ENCODE measurements at regions not wholly inside any gene's neighbourhood (a gene's known extent, or its start where the extent isn't known, plus 50 kb on each side); places are given as distances from the start of the nearest gene placed in this dataset.

DNA sequence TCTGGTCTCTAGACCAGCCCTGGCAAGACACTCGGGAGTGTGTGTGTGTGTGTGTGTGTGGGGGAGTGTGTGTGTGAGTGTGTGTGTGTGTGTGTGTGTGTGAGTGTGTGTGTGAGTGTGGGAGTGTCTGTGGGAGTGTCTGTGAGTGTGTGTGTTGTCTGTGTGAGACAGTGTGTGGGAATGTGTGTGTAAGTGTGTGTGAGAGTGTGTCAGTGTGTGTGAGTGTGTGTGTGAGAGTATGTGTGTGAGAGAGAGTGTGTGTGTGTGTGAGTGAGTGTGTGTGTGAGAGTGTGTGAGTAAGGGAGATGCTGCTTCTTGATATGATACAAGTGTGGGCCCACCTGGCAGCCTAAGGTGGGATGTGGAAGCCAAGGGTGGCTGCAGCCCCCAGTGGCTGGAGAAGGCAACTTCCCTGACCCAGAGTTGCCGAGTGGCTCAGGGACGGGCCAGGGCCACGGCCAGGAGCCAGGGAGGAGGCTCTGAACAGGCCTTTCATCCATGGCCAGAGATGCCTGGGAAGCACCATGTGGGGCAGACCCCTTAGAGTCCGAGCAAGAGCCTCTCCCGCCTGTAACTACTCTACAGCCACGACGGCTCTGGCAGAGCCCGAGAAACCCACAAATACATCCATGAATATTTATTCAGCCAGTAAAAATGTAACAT lies 159.3 kb upstream of the MYCN start:
- H3K27me3 ChIP-seq (ENCODE audit: low read depth, low read length) = no peaks in the 10 kb centered on the region
- no peaks in the 10 kb centered on the region for H3K9me3 ChIP-seq (ENCODE audit: control insufficient read depth in 1 of 2, low read length in 2 of 2)
- H3K36me3 ChIP-seq (ENCODE audit: control insufficient read depth in 1 of 2, insufficient read depth in 2 of 2, low read length in 2 of 2) = no peaks in the 10 kb centered on the region
- H3K27ac ChIP-seq (ENCODE audit: low read length) = no peak overlapping the region
- H3K4me1 ChIP-seq (ENCODE audit: control insufficient read depth in 1 of 2, insufficient read depth in 2 of 2, low read length in 2 of 2) = no peaks in the 10 kb centered on the region
- no peak overlapping the region for H3K4me3 ChIP-seq (ENCODE audit: low read depth in 1 of 2, low read length in 2 of 2)

DNA sequence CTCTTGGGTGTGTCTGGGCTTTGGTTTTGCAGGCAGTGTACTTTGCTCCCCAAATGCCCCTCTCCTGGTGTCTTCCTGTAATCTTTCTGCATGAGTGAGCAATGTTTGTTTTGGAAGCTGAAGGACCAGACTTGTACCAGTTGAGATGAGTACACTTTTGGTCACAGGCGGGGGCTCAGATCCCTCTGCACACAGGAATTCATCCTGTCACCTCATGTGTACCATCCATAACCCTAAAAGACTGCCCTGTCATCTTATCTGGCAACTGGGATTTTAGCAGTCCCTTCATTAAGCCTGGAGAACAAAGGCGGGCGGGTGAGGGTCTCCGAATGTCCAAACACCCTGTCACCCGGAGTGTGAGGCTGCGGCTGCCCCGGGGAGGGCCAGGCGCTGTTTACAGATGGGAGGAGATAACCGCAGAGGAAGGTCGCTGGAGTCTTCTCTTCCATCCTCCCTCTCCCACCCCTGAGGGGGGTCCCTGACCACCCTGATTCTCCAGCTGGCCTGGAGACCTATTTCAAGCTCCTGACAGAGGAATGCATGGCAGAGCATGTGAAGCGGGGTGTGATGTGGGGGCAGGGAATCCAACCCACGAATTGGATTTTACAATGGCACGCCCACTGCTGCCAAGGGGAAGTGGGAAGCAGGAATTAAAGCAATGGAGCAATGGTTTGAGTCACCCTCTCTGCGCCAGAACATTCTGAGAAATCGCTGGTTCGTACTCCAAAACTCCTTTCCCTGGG lies 158.2 kb upstream of the MYCN start:
- no peak overlapping the region for H3K4me3 ChIP-seq (ENCODE audit: low read depth in 1 of 2, low read length in 2 of 2)
- H3K36me3 ChIP-seq (ENCODE audit: control insufficient read depth in 1 of 2, insufficient read depth in 2 of 2, low read length in 2 of 2) = no peaks in the 10 kb centered on the region
- no peaks in the 10 kb centered on the region for H3K9me3 ChIP-seq (ENCODE audit: control insufficient read depth in 1 of 2, low read length in 2 of 2)

DNA sequence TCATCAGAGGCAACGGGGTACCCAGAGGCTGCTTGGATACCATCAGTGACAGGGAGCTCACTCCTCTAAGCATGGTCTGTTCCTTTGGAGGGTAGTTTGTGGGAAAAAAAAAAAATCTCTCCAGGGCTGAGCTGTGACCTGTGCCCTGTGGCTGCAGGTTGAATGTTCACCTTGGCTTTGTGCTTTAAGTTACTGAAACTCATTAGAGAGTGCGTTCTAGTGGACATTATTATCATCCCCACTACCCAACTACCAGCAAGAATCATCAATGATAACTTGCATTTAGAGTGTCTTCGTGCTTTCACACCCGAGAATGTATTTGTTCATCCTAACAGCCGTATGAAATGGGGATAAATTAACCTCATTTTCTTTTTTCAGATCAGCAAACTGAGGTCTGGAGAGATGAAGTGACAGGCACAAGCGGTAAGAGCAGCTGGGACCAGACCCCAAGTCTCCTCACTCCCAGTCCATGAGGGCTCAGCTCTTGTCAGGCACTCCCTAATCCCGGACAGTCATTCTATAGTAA lies 157.5 kb upstream of the MYCN start:
- no peaks in the 10 kb centered on the region for H3K4me1 ChIP-seq (ENCODE audit: control insufficient read depth in 1 of 2, insufficient read depth in 2 of 2, low read length in 2 of 2)
- no peak overlapping the region for H3K27ac ChIP-seq (ENCODE audit: low read length)
- no peak overlapping the region for H3K4me3 ChIP-seq (ENCODE audit: low read depth in 1 of 2, low read length in 2 of 2)
- no peaks in the 10 kb centered on the region for H3K27me3 ChIP-seq (ENCODE audit: low read depth, low read length)
- H3K9me3 ChIP-seq (ENCODE audit: control insufficient read depth in 1 of 2, low read length in 2 of 2) = no peaks in the 10 kb centered on the region
- no peaks in the 10 kb centered on the region for H3K36me3 ChIP-seq (ENCODE audit: control insufficient read depth in 1 of 2, insufficient read depth in 2 of 2, low read length in 2 of 2)

More for the DNA sequence above, 158.2 kb upstream of the MYCN start:
- no peak overlapping the region for H3K27ac ChIP-seq (ENCODE audit: low read length)
- no peaks in the 10 kb centered on the region for H3K27me3 ChIP-seq (ENCODE audit: low read depth, low read length)
- no peaks in the 10 kb centered on the region for H3K4me1 ChIP-seq (ENCODE audit: control insufficient read depth in 1 of 2, insufficient read depth in 2 of 2, low read length in 2 of 2)

DNA sequence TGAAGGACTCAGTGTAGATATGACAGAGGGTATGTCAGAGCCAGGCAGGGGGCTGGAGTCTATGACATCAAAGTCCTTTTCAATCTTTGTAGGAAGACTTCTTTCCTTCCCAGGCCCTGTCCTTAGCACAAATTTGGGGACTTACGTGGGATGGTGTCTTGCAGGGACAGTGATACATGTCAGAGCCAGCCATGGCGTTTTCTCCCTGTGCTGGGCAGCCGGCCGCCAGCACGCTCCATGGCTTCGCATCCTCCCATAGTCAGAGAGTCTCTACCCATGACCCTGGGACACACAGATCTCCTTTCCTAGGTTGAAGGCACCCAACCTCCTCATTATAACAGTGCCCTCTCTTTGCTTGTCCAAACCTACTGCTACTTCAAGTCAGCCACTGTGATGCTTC lies 156.9 kb upstream of the MYCN start:
- H3K4me1 ChIP-seq (ENCODE audit: control insufficient read depth in 1 of 2, insufficient read depth in 2 of 2, low read length in 2 of 2) = no peaks in the 10 kb centered on the region
- H3K27me3 ChIP-seq (ENCODE audit: low read depth, low read length) = no peaks in the 10 kb centered on the region
- no peak overlapping the region for H3K27ac ChIP-seq (ENCODE audit: low read length)

DNA sequence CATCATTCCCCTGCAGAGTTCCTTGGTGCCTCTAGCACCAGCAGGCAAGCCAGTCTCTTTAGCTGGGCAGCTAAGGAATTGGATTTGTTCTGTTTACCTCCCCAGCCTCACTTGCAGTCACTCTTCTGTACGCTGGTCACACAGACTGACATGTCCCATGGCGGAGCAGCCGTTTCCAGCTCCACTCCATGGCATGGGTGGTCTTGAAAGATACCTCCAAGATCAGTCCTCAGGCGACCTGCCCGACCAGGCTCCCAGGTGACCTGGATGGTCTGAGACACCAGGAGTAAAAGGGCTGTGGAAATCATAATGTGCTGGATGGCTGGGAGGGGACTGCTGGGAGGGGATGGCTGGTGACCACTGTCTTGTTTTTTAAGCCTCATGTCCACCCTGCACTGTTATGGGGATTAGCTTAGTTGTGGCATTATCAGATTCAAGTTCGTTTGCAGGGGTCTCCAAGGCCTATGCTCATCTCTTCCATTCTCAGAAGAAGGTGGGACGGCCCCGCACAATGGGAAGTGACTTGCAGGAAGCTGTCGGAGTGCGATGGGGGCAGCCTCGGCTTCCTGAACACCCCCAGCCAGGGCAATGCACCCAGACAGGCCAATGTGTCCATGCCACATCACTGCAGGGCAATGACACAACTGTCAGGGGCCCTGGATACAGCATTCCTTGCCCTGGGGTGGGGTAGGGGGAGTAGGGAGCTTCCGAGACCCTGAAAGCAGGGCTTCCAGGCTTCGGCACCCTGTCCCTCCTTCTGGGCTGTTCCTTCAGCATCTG lies 156.1 kb upstream of the MYCN start:
- no peak overlapping the region for H3K27ac ChIP-seq (ENCODE audit: low read length)
- H3K36me3 ChIP-seq (ENCODE audit: control insufficient read depth in 1 of 2, insufficient read depth in 2 of 2, low read length in 2 of 2) = no peaks in the 10 kb centered on the region
- H3K4me3 ChIP-seq (ENCODE audit: low read depth in 1 of 2, low read length in 2 of 2) = no peak overlapping the region
- H3K9me3 ChIP-seq (ENCODE audit: control insufficient read depth in 1 of 2, low read length in 2 of 2) = no peaks in the 10 kb centered on the region
- H3K4me1 ChIP-seq (ENCODE audit: control insufficient read depth in 1 of 2, insufficient read depth in 2 of 2, low read length in 2 of 2) = no peaks in the 10 kb centered on the region
- H3K27me3 ChIP-seq (ENCODE audit: low read depth, low read length) = no peaks in the 10 kb centered on the region

More for the DNA sequence above, 156.9 kb upstream of the MYCN start:
- H3K36me3 ChIP-seq (ENCODE audit: control insufficient read depth in 1 of 2, insufficient read depth in 2 of 2, low read length in 2 of 2) = no peaks in the 10 kb centered on the region
- H3K4me3 ChIP-seq (ENCODE audit: low read depth in 1 of 2, low read length in 2 of 2) = no peak overlapping the region
- H3K9me3 ChIP-seq (ENCODE audit: control insufficient read depth in 1 of 2, low read length in 2 of 2) = no peaks in the 10 kb centered on the region

DNA sequence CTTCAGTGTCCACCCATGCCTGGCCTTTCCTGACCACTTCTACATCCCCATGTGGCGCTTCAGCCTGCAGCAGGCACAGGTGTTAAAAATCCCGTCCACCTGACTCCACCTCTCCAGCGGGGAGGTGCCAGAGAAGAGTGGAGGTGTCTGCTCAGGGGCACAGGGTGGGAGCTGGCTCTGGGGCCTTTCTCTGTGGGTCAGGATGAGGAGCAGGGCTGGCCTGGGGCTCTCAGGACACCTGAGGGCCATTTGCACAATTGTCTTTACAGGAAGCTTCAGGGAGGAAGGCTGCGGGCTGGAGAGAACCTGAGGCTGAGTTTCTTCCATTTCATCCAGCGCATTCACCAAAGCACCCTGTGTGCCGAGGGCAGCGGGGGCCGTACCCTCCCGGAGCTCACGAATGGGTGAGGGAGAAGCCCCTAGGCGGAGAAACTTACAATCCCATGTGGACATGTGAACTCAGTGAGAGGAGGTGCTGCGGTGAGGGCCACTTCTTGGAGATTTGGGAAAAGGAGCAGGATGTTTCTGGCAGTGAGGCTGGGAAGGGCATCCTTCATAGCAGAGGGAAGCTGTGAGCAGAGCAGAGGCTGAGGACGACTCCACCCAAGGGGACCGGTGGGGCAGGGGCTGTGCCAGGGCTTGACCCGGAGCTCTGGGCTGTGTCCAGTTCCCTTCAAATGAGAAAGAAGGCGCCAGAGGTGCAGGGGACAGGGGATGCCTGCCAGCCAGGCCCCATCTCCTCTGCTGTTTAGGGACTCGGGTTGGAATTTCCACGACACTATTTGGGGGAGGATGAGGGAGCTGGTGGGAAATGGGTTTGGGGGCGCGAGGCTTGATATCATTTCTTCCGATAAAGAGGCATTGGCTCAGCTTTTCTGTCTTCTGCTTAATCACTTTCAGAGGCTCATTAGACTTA lies 155.2 kb upstream of the MYCN start:
- H3K27me3 ChIP-seq (ENCODE audit: low read depth, low read length) = no peaks in the 10 kb centered on the region
- no peak overlapping the region for H3K27ac ChIP-seq (ENCODE audit: low read length)
- no peaks in the 10 kb centered on the region for H3K36me3 ChIP-seq (ENCODE audit: control insufficient read depth in 1 of 2, insufficient read depth in 2 of 2, low read length in 2 of 2)
- H3K4me1 ChIP-seq (ENCODE audit: control insufficient read depth in 1 of 2, insufficient read depth in 2 of 2, low read length in 2 of 2) = no peaks in the 10 kb centered on the region
- H3K4me3 ChIP-seq (ENCODE audit: low read depth in 1 of 2, low read length in 2 of 2) = no peak overlapping the region
- H3K9me3 ChIP-seq (ENCODE audit: control insufficient read depth in 1 of 2, low read length in 2 of 2) = no peaks in the 10 kb centered on the region

DNA sequence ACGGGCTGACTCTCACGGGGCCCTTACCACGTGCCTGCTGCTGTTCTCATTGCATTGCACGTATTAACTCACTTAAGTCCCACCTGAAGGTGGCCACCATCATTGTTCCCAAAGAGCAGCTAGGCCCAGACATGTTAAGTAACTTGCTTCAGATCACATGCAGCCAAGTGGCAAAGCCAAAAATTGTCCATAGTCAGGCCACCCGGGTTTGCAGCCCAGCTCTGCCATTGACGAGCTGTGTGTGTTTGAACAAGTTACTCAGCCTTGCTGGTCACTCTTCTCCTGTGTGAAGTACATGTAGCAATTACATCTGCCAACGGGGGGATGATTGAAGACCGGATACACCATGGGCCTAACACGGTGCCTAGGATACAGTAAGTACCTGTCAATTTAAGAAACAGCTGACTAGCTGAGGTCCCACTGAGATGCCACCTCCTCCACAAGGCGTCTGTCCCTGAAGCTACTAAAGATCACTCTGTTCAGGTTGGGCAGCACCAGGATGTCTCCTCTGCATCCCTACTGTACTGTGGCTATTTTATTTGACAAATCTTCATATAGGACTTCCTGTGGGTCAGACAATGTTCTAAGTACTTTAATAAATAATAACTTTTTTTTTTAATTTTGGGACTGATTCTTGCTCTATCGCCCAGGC lies 154.2 kb upstream of the MYCN start:
- no peak overlapping the region for H3K27ac ChIP-seq (ENCODE audit: low read length)
- no peak overlapping the region for H3K4me3 ChIP-seq (ENCODE audit: low read depth in 1 of 2, low read length in 2 of 2)
- H3K36me3 ChIP-seq (ENCODE audit: control insufficient read depth in 1 of 2, insufficient read depth in 2 of 2, low read length in 2 of 2) = no peaks in the 10 kb centered on the region
- no peaks in the 10 kb centered on the region for H3K9me3 ChIP-seq (ENCODE audit: control insufficient read depth in 1 of 2, low read length in 2 of 2)
- H3K4me1 ChIP-seq (ENCODE audit: control insufficient read depth in 1 of 2, insufficient read depth in 2 of 2, low read length in 2 of 2) = no peaks in the 10 kb centered on the region
- H3K27me3 ChIP-seq (ENCODE audit: low read depth, low read length) = no peaks in the 10 kb centered on the region

DNA sequence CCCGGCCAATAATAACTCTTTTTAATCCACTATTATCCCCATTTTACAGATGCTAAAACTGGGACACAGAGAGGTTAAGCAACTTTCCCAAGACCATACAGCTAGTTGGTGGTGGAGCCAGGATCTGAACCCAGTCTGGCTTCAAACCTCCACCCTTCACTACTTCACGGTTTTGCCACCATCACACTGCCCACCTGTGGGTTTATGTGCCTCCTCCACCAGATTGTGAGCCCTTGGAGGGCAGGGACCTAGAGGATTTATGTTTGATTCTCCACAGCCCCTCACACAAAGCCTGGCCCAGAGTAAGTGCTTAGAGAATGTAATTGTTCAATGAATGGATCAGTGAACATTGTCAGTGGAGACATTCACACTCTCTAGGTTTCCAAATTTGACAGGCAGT lies 153.4 kb upstream of the MYCN start:
- Histone ChIP-seq H3K4me1 (ENCODE audit: control insufficient read depth in 1 of 2, insufficient read depth in 2 of 2, low read length in 2 of 2) (no peaks in the 10 kb centered on the region), H3K27me3 (ENCODE audit: low read depth, low read length) (no peaks in the 10 kb centered on the region), H3K9me3 (ENCODE audit: control insufficient read depth in 1 of 2, low read length in 2 of 2) (no peaks in the 10 kb centered on the region), H3K27ac (ENCODE audit: low read length) (no peak overlapping the region), H3K36me3 (ENCODE audit: control insufficient read depth in 1 of 2, insufficient read depth in 2 of 2, low read length in 2 of 2) (no peaks in the 10 kb centered on the region), H3K4me3 (ENCODE audit: low read depth in 1 of 2, low read length in 2 of 2) (no peak overlapping the region)

DNA sequence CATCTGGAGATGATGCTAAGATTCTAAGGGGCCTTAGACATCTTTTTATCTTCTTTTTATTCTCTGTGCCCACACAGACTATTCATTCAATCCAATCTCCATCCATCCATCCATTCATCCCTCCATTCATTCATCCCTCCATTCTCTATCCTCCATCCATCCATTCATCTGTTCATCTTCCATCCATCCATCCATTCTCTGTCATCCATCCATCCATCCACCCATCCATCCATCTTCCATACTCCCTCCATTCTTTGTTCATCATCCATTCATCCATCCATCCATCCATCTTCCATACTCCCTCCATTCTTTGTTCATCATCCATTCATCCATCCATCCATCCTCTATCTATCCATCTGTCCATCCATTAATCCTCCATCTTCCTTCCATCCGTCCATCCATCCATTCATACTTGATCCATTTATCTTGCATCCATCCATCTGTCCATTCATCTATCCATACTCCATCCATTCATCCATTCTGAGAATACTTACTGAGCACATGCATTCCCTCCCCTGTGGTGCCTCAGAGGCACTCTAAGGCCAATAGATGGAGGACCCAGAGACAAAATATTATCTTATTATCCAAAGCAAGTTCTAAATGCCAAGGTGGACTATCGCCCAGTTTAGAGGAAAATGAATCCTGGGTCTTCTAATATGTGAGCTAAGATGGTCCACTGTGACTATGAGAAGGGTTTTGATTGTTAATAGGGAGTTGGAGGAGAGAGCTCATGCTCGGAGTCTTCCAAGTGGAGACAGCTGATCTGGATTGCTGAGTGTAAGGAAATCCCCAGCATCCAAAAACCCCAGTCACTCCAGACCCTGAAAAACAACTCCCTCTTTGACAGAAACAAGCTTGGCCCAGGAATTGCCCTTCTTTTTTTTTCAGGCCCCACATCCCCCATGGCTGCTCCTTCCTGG lies 152.6 kb upstream of the MYCN start:
- no peaks in the 10 kb centered on the region for H3K4me1 ChIP-seq (ENCODE audit: control insufficient read depth in 1 of 2, insufficient read depth in 2 of 2, low read length in 2 of 2)
- H3K27ac ChIP-seq (ENCODE audit: low read length) = no peak overlapping the region
- H3K36me3 ChIP-seq (ENCODE audit: control insufficient read depth in 1 of 2, insufficient read depth in 2 of 2, low read length in 2 of 2) = no peaks in the 10 kb centered on the region
- no peak overlapping the region for H3K4me3 ChIP-seq (ENCODE audit: low read depth in 1 of 2, low read length in 2 of 2)
- H3K9me3 ChIP-seq (ENCODE audit: control insufficient read depth in 1 of 2, low read length in 2 of 2) = no peaks in the 10 kb centered on the region
- H3K27me3 ChIP-seq (ENCODE audit: low read depth, low read length) = no peaks in the 10 kb centered on the region

DNA sequence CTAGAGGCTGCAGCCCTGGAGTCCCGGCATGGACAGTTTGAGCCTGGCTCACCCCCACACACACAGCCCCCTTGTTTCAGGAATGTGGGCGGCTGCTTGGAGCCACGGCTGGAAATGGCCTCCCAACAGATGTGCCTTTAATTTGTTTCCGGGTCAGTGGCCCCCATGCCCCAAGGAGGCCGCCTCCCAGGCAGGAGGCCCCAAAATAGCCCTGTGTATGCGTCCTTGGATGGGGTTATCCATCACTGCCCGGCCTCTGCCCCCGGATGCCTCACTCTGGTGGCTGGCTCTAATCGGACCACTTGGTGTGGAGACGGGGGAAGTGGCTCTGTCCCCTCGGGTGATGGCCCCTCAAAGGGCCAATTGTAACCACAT lies 151.9 kb upstream of the MYCN start:
- Histone ChIP-seq H3K36me3 (ENCODE audit: control insufficient read depth in 1 of 2, insufficient read depth in 2 of 2, low read length in 2 of 2) (no peaks in the 10 kb centered on the region), H3K4me1 (ENCODE audit: control insufficient read depth in 1 of 2, insufficient read depth in 2 of 2, low read length in 2 of 2) (no peaks in the 10 kb centered on the region), H3K4me3 (ENCODE audit: low read depth in 1 of 2, low read length in 2 of 2) (no peak overlapping the region), H3K27me3 (ENCODE audit: low read depth, low read length) (no peaks in the 10 kb centered on the region), H3K9me3 (ENCODE audit: control insufficient read depth in 1 of 2, low read length in 2 of 2) (no peaks in the 10 kb centered on the region), H3K27ac (ENCODE audit: low read length) (no peak overlapping the region)
